NCI-H146 treated with DMSO at 0.1 percent for 48 hours (cell line): ENCODE measurements at regions not wholly inside any gene's neighbourhood (a gene's known extent, or its start where the extent isn't known, plus 50 kb on each side); places are given as distances from the start of the nearest gene placed in this dataset.
"Not testable (repeated sequence)": the region's sequence is repeated elsewhere in the genome, so short reads cannot be mapped to it uniquely, and the experiment has no call there.

Source experiments
- DNase-seq: peaks from one replicate; lab custom pipeline; 2025; ENCODE audit not compliant: unreplicated experiment; lab: John Stamatoyannopoulos, UW

DNA sequence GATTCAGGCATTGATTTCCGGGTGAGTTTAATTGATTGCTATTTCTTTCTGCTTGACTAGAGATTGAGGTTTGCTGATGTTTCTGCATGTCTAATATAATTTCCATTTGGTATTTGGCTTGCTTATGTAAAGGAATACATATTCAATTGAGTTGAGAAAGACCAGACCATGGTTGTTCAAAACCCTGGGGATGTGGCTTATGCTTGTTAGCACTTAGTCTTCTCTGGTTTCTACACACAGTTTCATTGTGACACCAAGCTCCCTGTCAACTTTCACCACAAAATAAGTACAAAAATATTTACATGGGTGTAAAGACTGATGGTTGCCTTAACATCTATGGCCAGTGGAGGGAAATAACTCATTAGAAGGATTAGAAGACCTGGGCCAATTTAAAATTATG lies 209.6 kb downstream of the CDH26 start:
- no peak for DNase-seq

DNA sequence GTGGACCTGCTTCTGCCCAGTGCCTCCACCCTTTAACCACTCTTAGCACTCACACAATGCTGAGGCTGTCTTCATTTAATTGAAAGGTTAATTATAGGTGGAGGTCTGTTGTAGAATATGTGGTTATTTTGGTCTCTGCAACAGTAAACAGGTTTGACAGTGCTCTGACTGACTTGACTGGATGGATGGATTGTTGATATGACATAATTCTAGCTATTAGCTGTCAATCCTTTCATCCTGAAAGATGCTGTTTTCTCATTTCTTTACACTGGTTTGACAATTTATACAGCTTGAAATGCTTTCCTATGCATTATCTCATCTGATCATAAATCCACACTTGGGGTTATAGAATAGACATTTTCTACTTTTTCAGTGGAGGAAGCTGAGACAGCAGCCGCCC lies 210.7 kb downstream of the CDH26 start:
- no peak for DNase-seq

DNA sequence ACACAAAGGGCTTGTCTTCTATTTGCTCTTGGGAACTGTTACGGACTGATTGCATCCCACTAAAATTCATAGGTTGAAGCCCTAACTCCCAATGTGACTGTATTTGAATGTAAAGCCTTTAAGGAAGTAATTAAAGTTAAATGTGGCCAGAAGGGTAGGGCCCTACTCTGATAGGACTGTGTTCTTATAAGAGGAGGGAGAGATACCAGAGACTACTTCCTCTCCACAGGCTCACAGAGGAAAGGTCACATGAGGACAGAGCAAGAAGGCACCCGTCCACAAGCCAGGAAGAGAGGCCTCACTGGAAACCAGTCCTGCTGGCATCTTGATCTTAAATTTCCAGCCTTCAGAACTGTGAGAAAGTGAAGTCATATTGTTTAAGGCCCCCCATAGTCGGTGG lies 211.9 kb downstream of the CDH26 start:
- DNase-seq, result no peak

DNA sequence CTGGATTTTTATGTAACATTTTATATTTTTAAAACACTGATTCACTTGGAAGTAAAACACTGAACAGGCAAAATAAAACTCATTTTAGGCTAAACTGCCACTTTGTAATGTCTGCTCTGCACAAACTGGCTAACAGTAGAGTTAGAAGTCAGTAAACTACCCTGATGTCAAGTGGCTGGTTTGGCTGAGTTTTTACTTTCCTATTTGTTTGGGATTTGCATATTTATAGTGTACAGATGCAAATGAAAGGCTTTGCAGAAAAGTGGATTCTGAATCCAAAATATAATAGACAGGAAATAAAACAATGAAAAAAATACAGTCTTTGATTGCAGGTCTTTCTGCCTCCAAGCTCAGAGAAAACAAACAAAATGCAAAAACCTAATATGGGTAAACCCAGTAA lies 213.1 kb downstream of the CDH26 start:
- no peak for DNase-seq

DNA sequence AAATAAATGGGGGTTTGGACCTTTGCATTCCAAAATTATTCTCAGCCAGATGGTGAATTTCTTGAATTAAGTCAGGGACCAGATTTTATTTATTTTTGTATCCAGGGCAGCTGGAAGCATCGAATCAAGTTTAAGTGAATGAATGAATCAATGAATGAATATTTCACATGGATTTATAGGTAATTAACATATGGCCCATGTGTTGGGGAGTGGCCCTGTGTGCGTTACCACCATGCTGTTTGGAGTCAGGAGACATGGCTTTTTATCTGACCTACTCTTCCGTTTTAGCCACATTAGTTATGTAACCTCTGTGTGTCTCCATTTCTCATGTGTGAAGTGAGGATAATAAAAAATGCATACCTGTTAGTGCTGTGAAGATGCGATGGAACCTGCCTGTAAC lies 213.5 kb downstream of the CDH26 start:
- DNase-seq, result no peak

DNA sequence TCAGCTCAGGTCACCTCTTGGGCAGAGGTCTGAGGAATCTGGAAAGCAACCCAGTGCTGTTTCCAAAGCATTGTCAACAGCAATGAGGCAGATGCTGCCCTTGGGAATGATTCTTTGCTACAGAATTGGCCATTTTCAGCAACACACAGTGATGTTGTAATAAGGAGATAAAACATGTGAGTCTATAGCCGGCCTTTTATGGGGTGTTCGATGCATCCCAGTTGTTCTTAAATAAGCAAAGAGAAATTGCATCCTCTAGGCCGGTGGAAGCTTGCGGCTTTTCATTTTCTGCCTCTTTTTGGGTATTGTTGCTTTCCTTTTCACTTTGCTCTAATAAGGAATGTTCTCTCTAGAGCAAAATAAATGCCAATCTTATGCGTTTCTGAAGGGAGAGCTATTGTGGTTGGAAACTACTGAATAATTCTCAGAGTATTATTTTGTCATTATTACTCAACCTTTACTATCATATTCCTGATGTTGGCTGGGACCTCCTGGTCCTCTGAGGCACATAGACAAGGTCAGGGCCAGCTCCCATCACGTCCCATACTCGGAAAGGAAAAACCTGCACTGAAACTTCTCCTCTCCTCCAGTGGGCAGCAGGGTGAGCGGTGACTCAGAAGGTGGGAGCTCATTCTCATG lies 214.2 kb downstream of the CDH26 start:
- DNase-seq, result no peak

DNA sequence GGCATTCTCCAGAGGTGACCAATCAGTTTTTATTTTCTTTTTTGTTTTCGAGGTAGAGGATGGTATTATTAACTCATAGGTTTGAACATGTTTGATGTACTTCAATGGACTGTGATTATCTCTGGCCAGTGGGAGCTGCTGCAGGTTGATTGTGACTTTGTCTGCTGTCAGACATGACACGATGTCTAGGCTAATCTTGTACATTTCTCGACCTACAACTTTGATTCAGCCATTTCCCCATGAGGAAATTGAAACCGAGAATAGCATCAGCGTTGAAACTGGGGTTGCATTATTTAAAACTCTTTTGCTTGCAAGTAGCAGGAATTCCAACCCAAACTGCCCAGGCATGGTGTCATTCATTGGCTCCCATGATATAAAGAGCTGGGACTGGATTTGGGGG lies 218.9 kb downstream of the CDH26 start:
- DNase-seq, result no peak

DNA sequence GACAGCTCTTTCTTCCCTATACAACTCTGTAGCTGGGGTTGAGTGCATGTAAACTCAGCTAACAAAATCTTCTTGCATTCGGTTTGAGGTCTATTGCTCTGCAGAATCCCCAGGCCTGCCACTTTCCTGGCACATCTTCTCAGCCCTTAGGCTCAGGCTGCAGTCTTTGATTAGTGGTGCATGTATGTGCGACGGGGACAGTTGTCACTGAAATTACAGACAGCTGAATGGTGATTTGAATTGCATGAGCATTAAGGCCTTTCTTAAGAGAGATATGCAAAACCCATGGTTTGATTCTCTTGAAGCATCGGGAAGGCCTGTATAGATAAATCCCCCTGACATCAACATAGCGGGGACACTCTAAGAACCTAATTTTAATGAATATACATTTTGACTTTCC lies 222.8 kb downstream of the CDH26 start:
- no peak for DNase-seq

DNA sequence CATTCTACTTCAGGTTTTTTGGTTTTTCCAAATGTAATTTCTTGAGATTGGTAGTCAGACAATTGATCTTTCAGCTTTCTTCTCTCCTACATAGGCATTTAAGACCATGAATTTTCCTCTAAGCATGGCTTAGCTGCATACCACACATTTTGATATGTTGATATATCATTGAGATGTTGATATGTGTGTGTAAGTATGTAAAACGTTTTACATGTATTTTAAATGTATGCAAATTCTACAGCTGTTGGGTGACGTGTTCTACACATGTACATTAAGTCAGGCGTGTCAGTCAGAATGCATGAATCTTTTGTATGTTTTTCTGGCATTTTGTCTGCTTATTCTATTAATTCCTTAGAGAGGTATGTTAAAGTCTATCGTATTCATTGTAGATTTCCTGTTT lies 228.2 kb downstream of the CDH26 start:
- DNase-seq, result no peak

DNA sequence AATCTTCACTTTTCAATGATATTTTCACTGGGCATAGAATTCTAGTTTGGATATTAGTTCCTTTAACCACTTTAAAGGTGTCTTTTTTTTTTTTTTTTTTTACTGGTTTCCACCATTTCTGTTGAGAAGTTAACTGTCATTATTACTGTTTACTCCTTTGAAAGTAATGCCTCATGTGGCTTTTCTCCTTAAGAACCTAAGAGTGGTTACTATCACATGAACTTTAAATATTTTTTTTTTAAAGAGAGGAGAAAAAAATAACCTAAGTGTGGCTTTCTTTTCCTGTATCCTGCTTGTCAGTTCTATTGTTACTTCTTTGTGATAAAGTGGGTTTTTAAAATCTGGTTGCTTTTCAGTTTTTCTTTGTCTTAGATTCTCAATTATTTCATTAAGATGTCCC lies 229.5 kb downstream of the CDH26 start:
- no peak for DNase-seq

DNA sequence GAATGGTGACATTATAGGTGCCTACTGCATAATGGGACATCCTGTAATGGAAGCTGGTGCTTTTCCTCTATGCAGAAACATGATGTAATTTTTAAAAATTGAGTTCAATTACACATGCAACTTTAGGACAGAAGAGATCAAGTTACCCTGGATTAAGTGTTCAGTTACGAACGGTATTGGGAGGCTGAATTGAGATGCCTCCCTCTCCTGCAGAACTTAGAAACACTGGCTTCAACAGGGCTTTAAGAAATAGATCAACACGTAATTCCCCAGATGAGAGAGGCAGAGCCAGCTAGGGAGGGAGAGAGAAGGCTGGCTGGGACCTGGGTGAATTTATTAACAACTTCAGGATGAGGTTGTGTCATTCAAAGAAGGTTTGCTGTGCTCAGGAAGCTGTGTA lies 232.8 kb downstream of the CDH26 start:
- no peak for DNase-seq

DNA sequence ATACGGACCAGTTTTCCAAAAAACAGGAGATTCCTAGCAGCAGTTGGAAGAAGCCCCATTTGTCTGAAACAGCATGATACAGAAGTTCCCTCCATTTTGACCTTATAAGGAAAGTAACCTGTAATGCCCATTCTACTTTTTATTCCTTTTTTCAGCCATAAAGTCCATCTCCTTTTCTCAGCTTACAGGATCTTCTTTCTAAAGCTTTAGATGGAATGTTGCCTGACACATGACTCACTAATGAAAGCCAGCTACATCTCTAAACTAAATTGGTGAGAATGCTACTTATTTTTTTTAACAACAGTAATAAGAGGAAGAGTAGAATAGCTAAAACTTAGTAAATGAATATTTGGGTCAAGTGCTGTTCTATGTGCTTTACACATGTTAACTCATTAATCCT lies 234.1 kb downstream of the CDH26 start:
- no peak for DNase-seq

DNA sequence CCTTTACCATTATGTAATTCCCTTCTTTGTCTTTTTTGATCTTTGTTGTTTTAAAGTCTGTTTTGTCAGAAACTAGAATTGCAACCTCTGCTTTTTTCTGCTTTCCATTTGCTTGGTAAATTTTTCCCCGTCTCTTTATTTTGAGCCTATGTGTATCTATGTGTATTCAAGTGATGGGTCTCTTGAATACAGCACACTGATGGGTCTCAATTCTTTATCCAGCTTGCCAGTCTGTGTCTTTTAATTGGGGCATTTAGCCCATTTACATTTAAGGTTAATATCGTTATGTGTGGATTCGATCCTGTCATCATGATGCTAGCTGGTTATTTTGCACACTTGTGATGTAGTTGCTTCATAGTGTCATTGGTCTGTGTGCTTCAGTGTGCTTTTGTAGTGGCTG lies 240.9 kb downstream of the CDH26 start:
- not testable (repeated sequence) for DNase-seq

DNA sequence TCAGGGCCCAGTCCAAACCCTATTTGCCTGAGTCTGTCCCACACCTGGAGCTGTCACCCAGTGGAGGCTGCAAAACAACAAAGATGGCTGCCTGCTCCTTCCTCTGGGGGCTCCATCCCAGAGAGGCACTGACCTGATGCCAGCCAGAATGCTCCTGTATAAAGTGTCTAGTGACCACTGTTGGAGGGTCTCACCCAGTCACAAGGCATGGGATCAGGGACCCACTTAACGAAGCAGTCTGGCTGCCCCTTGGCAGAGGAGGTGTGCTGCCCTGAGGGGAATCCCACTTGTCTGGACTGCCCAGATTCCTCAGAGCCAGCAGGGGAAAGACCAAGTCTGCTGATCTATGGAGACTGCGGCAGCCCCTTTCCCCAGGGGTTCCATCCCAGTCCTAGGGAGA lies 241.6 kb downstream of the CDH26 start:
- no peak for DNase-seq

DNA sequence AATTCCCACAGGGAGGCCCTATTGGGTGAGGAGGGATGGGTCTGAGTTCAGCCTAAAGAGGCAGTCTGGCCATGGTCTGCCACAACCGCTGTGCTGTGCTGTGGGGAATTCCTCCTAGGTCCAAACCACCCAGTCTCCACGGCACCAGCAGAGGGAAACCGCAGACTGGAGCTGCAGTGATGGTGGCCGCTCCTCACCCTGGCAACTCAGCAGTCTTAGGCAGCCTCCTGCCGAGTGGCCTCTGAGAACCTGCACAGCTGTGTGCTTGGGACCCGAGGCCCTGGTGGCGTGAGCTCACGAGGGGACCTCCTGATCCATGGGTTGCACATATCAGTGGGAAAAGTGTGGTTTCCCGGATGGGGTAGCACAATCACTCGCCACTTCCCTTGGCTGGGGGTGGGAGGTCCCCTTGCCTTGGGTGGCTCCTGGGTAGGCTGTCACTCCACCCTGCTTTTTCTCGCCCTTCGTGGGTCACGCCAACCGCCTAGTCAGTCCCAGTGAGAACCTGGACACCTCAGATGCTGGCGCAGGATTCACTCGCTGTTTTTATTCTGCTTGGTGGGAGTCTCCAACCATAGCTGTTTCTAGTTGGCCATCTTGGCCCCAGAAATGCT lies 242.2 kb downstream of the CDH26 start:
- no peak for DNase-seq

DNA sequence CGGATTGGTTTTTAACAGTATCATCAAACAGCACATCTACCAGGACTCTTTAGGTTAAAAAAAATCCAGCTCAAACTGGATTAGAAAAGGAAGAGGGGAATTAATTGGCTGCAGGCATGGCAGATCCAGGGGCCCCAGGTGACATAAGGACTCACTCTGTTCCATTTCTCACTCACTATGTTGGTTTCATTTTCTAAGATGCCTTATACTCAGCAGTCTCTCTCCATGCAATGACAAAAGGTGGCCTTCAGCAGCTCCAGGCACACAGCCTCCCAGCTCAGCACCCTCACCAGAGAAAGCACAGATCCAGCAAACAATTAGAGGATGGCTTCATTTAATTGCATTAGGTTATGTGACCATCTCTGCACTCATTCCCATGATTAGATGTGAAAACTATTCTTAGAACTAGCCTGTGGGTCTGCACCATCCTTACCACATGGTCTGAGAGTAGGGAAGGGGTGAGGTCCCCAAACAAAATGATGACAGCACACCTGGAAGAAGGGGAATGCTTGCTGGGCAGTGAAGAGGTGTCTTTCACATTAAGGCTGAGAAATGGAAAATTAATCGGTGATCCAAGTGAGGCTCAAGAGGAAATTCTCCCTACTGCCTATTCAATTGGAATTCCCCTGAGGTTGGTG lies 243.1 kb downstream of the CDH26 start:
- DNase-seq, result no peak

DNA sequence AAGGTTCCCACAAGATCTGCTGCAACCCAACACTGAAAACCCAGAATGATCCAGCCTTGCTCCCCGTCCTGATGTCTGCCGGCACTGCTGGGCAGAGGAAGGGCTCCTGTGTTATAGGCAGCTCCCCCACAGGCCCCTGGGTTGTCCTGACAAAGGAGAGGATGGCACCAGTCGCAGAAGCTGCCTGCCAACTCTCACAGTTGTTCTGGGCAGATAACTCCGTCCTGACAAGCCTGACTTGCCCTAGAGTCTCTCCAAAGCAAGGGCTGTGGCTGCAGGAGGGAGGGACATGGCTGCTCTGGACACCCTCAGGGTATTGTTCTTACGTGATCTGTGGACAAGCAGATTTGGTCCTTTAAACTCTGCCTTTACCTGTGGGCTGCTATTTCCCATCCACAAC lies 243.8 kb downstream of the CDH26 start:
- no peak for DNase-seq

DNA sequence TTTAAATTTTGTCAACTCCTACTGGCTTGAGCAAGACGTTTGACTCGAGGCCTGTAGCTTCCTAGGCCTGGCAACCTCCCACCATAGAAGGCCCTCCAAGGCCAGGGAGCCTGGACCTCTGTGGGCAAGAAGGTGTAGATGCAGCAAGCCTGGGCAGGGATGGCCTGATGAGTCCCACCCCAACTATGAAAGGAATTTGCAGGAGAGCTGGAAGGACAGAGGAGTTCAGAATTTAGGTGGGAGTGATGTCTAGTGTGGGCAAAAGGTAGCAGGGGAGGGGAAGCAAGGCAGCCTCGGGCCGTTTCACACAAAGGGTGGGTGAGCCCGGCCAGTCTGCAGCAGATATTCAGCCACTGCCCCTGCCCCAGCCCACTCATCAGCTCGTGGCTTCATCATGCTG lies 245.2 kb downstream of the CDH26 start:
- DNase-seq, result no peak

DNA sequence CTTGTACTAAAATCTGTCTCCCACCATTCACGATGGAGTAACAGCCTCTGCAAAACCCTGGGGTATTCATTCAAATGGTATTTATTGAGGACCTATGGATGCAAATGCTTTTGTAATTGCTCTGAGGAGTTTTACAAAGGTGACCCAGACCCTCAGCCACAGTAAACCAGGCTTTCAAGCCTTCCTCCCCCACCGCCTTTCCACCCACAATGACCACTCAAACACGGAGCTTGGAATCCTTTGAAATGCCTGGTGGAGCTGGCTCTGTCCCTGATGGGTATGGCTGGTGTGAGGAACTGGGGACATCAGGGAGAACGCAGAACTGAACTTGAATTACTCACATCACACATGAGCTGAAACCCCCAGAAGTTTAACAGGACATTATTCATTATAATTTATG lies 246.4 kb downstream of the CDH26 start:
- no peak for DNase-seq

DNA sequence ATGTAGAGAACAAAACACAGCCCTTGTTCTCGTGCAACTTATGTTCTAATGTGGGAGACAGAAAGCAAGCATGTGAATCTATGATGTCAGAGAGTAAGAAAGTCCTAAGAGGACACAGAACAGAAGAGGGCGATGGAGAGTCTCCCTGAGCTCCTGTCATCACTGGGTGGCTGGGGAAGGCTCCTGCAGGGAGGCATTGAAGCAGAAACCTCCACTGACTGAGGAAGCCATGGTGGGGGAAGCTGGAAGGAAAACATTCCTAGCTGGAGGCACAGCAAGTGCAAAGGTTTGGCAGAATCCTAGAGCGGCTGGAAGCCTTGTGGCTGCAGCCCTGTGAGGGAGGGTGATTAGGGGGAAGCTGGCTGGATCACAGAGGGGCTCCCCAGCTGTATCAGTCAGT lies 248.0 kb downstream of the CDH26 start:
- peak; percentile 55 for DNase-seq

DNA sequence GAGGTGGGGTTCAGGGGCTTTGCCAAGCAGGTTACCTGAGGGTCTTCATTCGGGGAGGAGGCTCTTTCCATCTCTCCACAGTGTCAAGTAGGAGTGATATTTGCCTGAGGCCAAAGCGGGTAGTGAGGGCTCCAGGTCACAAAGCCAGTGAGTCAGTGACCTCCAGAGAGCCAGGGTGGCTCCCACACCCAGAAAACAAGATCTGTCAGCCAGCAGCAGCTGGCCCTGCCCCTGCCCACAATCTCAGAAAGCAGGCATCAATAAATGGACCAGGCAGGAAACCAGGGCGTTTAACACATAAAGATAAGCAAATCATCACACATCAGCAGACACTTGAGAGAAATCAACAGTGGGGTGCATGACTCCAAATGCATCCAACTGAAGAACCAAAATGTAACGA lies 250.8 kb downstream of the CDH26 start:
- no peak for DNase-seq

DNA sequence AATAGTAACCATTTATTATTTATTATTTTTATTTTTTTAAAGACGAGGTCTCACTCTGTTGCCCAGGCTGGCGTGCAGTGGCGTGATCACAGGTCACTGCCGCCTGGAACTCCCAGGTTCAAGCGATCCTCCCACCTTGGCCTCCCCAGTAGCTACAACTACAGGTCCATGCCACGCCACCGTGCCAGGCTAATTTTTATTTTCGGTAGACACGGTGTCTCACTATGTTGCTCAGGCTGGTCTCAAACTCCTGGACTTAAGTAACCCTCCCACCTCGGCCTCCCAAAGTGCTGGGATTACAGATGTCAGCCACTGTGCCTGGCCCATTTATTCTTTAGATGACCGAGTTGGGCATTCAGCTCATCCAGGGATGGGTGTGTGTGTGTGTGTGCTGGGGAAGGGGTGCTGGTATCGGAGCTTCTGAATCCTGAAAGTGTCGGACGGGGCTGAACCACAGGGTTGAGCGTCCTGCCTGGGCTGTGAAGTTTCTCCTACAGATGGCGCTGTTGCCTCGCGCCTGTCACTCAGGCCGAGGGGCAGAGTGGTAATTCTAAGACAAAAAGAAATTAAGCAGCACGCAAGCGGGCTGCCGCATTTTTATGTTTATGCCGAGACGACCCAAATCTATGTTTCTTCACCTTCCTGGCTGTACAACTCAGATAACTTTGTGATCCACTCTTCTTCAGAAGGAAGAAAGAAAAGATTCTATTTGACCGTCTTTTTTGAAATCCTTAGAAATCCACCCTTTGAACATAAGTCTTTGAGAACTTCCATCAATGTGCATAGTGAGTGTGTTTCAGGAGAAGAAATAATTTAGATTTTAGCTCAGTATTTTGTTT lies 252.8 kb downstream of the CDH26 start:
- DNase-seq, result no peak
